ENCODE measurements at regions not wholly inside any gene's neighbourhood (a gene's known extent, or its start where the extent isn't known, plus 50 kb on each side); places are given as distances from the start of the nearest gene placed in this dataset.
A peak's percentile ranks its signal among the peaks of the same experiment; 100 is the strongest.

- peak; percentile 75 for TF ChIP-seq CTCF (conservative IDR thresholded peaks at IDR 0.05; ENCODE audit: low read depth, low read length)
- DNase-seq (ENCODE audit: low read depth) = no peak
- no peak overlapping the region for H3K4me3 ChIP-seq (ENCODE audit: low read length)
These were observed 555.8 kb downstream of the BUD13 start for GRCh38 chr11:116217006-116217405.

GRCh38 chr11:116215471-116216113, 557.2 kb downstream of the BUD13 start:
- no peak overlapping the region for H3K4me3 ChIP-seq (ENCODE audit: low read length)
- peak; percentile 28 for TF ChIP-seq CTCF (conservative IDR thresholded peaks at IDR 0.05; ENCODE audit: low read depth, low read length)
- no peak for DNase-seq (ENCODE audit: low read depth)

- H3K4me3 ChIP-seq (ENCODE audit: low read length) = no peak overlapping the region
- no peak for TF ChIP-seq CTCF (conservative IDR thresholded peaks at IDR 0.05; ENCODE audit: low read depth, low read length)
- no peak for DNase-seq (ENCODE audit: low read depth)
These were observed 561.6 kb downstream of the BUD13 start for GRCh38 chr11:116211147-116211546.

- TF ChIP-seq CTCF (conservative IDR thresholded peaks at IDR 0.05; ENCODE audit: low read depth, low read length) = no peak
- DNase-seq (ENCODE audit: low read depth) = no peak
- no peak overlapping the region for H3K4me3 ChIP-seq (ENCODE audit: low read length)
These were observed 562.1 kb downstream of the BUD13 start for GRCh38 chr11:116210663-116211062.

GRCh38 chr11:116209255-116209654, 563.5 kb downstream of the BUD13 start:
- no peak overlapping the region for H3K4me3 ChIP-seq (ENCODE audit: low read length)
- no peak for TF ChIP-seq CTCF (conservative IDR thresholded peaks at IDR 0.05; ENCODE audit: low read depth, low read length)
- no peak for DNase-seq (ENCODE audit: low read depth)

- H3K4me3 ChIP-seq (ENCODE audit: low read length) = no peak overlapping the region
- DNase-seq (ENCODE audit: low read depth) = no peak
- no peak for TF ChIP-seq CTCF (conservative IDR thresholded peaks at IDR 0.05; ENCODE audit: low read depth, low read length)
These were observed 565.2 kb downstream of the BUD13 start for GRCh38 chr11:116207421-116208141.

- H3K4me3 ChIP-seq (ENCODE audit: low read length) = no peak overlapping the region
- DNase-seq (ENCODE audit: low read depth) = no peak
- TF ChIP-seq CTCF (conservative IDR thresholded peaks at IDR 0.05; ENCODE audit: low read depth, low read length) = no peak
These were observed 565.8 kb downstream of the BUD13 start for GRCh38 chr11:116207019-116207418.

Data from retinal pigment epithelial cell (primary cell).